ENCODE measurements at regions not wholly inside any gene's neighbourhood (a gene's known extent, or its start where the extent isn't known, plus 50 kb on each side); places are given as distances from the start of the nearest gene placed in this dataset.

DNA sequence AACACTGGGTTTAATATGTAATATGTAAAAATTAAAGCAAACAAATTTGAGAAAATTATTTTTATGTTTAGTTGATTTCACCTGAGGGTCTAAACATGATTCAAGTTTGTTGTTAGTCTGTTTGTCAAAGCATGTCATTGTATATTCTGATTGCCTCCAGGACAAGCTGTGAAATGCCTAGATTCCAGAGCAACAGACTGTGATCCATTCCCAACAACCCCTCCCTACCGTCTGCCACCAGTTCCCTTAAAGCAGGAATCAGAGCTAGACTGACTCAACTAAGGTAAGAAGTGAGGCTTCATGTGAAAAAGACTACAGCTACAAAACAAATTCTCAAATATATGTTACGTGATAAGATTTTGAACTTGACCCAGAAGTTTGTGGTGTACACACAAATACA lies 304.2 kb downstream of the RAB38 start:
- no peak for DNase-seq (ENCODE audit: low read depth)
- Histone ChIP-seq H3K9ac (ENCODE audit: low read length) (no peak overlapping the region), H3K4me1 (ENCODE audit: control insufficient read depth, insufficient read depth, low read length) (no peaks in the 10 kb centered on the region), H3K27me3 (replicated peaks; ENCODE audit: control insufficient read depth, insufficient read depth, low read length) (no peaks in the 10 kb centered on the region), H3K4me3 (ENCODE audit: low read length) (no peak overlapping the region), H3K36me3 (ENCODE audit: control insufficient read depth, insufficient read depth, low read length, severe bottlenecking) (no peaks in the 10 kb centered on the region), H3K9me3 (ENCODE audit: control insufficient read depth, low read length) (no peaks in the 10 kb centered on the region)

DNA sequence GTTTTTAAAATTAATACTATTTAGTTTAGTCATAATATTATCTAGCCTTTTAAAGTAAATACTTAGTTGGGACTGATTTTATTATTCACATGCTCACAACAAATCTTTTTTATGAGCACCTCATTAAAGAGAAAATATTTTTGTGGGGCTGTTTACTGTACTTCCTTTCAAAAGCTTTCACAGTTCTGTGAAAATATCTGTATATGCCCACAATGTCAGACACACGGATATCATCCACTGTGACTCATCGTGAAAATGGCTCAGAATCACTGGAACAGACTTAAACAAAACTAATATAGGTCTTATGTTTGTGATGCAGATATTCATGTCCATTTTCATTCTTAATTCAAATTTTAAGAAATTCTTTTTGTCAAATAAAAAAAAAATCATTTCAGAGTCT lies 305.2 kb downstream of the RAB38 start:
- peak; percentile 7 for DNase-seq (ENCODE audit: low read depth)
- H3K36me3 ChIP-seq (ENCODE audit: control insufficient read depth, insufficient read depth, low read length, severe bottlenecking), result no peaks in the 10 kb centered on the region
- H3K9ac ChIP-seq (ENCODE audit: low read length), result no peak overlapping the region
- H3K27me3 ChIP-seq (replicated peaks; ENCODE audit: control insufficient read depth, insufficient read depth, low read length), result no peaks in the 10 kb centered on the region
- H3K9me3 ChIP-seq (ENCODE audit: control insufficient read depth, low read length), result no peaks in the 10 kb centered on the region
- no peak overlapping the region for H3K4me3 ChIP-seq (ENCODE audit: low read length)
- no peaks in the 10 kb centered on the region for H3K4me1 ChIP-seq (ENCODE audit: control insufficient read depth, insufficient read depth, low read length)

DNA sequence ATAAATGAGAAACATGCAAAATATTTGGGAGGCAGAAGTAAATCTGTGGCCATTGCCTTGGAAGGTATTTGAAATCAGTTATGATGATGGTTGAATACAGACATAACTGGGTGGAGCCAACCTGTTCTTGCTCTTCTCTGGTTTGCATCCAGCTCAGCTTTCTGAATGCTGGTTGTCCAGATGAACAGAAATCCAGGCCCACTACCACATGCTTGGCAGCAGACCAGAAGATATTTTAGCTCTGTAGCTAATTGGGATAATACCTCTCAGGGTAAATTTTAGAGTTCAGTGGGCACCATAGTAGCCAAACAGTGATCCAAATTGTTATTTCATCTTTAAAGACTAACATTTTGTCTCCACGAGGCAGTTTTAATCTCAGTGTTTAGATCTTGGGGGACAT lies 308.3 kb downstream of the RAB38 start:
- H3K27me3 ChIP-seq (replicated peaks; ENCODE audit: control insufficient read depth, insufficient read depth, low read length), result no peaks in the 10 kb centered on the region
- no peaks in the 10 kb centered on the region for H3K4me1 ChIP-seq (ENCODE audit: control insufficient read depth, insufficient read depth, low read length)
- H3K4me3 ChIP-seq (ENCODE audit: low read length), result no peak overlapping the region
- H3K9me3 ChIP-seq (ENCODE audit: control insufficient read depth, low read length), result no peaks in the 10 kb centered on the region
- no peaks in the 10 kb centered on the region for H3K36me3 ChIP-seq (ENCODE audit: control insufficient read depth, insufficient read depth, low read length, severe bottlenecking)
- DNase-seq (ENCODE audit: low read depth), result no peak
- H3K9ac ChIP-seq (ENCODE audit: low read length), result no peak overlapping the region

DNA sequence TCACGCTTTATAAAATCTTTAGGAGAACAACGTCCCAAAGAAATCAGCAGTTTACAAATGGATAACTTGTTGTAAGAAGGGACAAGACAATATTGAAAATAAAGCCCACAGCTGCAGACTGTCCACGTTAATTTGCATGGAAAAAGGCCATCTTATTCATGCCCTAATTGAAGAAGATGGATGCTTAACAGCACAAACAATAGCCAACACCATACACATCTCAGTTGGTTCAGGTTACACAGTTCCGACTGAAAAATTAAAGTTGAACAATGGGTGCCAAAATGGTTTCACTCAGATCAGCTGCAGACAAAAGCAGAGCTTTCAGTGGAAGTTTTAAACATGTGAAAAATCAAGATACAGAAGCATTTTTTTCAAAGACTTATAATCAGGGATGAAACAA lies 314.2 kb downstream of the RAB38 start:
- no peak overlapping the region for H3K4me3 ChIP-seq (ENCODE audit: low read length)
- no peak for DNase-seq (ENCODE audit: low read depth)
- H3K9ac ChIP-seq (ENCODE audit: low read length), result no peak overlapping the region
- no peaks in the 10 kb centered on the region for H3K36me3 ChIP-seq (ENCODE audit: control insufficient read depth, insufficient read depth, low read length, severe bottlenecking)
- H3K27me3 ChIP-seq (replicated peaks; ENCODE audit: control insufficient read depth, insufficient read depth, low read length), result no peaks in the 10 kb centered on the region
- H3K9me3 ChIP-seq (ENCODE audit: control insufficient read depth, low read length), result no peaks in the 10 kb centered on the region
- no peaks in the 10 kb centered on the region for H3K4me1 ChIP-seq (ENCODE audit: control insufficient read depth, insufficient read depth, low read length)

DNA sequence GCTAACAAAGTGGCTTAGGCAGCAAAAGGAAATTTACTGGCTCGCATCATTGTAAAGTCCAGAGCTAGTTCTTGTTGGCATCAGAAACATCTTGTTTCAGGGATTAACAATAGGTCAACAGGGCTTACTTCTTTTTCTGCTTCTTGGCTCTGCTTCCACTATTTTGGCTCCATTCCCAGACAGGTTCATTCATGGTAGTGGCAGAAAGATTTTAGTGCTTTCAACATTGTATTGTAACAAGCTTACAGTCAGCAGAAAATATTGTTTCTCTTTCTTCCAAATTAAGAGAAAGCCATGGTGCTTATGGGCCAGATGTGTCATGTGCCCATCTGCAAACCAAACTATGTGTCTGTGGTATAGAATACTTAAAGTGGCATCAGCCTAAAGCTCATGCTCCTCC lies 315.6 kb downstream of the RAB38 start:
- Histone ChIP-seq H3K4me1 (ENCODE audit: control insufficient read depth, insufficient read depth, low read length) (no peaks in the 10 kb centered on the region), H3K9ac (ENCODE audit: low read length) (no peak overlapping the region), H3K36me3 (ENCODE audit: control insufficient read depth, insufficient read depth, low read length, severe bottlenecking) (no peaks in the 10 kb centered on the region), H3K9me3 (ENCODE audit: control insufficient read depth, low read length) (no peaks in the 10 kb centered on the region), H3K4me3 (ENCODE audit: low read length) (no peak overlapping the region), H3K27me3 (replicated peaks; ENCODE audit: control insufficient read depth, insufficient read depth, low read length) (no peaks in the 10 kb centered on the region)
- peak; percentile 48 for DNase-seq (ENCODE audit: low read depth)

DNA sequence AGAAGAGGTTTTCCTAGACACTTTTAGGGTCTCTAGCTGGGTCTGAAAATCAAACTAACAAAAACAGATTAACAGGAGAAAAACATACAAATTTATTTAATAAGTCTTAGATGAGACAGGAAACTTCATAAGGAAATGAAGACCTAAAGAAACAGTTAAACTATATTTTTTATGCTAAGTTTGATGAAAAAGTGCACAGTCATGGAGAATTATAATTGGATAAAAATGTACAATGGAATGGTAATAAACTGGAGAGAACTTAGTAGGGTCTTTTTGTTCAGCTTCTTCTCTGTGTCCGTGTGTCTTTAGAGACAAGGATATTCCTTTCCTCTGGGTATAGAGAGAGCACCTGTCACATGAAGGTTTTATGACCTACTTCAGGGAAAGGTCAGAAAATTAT lies 323.4 kb downstream of the RAB38 start:
- no peak overlapping the region for H3K9ac ChIP-seq (ENCODE audit: low read length)
- no peak for DNase-seq (ENCODE audit: low read depth)
- H3K9me3 ChIP-seq (ENCODE audit: control insufficient read depth, low read length), result no peaks in the 10 kb centered on the region
- H3K4me3 ChIP-seq (ENCODE audit: low read length), result no peak overlapping the region
- no peaks in the 10 kb centered on the region for H3K27me3 ChIP-seq (replicated peaks; ENCODE audit: control insufficient read depth, insufficient read depth, low read length)
- peaks cover 6% of the 10 kb centered on the region for H3K4me1 ChIP-seq (ENCODE audit: control insufficient read depth, insufficient read depth, low read length)
- no peaks in the 10 kb centered on the region for H3K36me3 ChIP-seq (ENCODE audit: control insufficient read depth, insufficient read depth, low read length, severe bottlenecking)

DNA sequence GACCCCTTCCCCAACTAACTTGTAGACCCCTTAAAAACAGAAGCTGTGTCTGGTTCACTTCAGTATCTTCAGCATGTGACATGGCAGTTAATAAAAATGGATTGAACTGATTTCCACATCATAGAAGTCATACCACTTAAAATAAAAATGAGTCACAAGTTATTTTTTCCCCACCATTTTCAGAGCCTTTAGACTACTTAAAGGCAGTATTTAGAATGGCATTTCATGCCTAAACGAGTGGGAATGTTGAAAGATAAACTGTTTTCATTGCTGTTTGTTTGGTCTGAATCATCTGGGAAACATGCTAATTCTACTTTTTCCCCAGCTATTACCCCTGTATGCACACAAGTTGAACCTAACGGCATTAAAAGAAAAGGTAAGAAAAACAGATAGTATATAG lies 324.0 kb downstream of the RAB38 start:
- Histone ChIP-seq H3K4me1 (ENCODE audit: control insufficient read depth, insufficient read depth, low read length) (peaks cover 6% of the 10 kb centered on the region), H3K27me3 (replicated peaks; ENCODE audit: control insufficient read depth, insufficient read depth, low read length) (no peaks in the 10 kb centered on the region), H3K9ac (ENCODE audit: low read length) (no peak overlapping the region), H3K4me3 (ENCODE audit: low read length) (no peak overlapping the region), H3K9me3 (ENCODE audit: control insufficient read depth, low read length) (no peaks in the 10 kb centered on the region), H3K36me3 (ENCODE audit: control insufficient read depth, insufficient read depth, low read length, severe bottlenecking) (no peaks in the 10 kb centered on the region)
- peak; percentile 72 for DNase-seq (ENCODE audit: low read depth)

DNA sequence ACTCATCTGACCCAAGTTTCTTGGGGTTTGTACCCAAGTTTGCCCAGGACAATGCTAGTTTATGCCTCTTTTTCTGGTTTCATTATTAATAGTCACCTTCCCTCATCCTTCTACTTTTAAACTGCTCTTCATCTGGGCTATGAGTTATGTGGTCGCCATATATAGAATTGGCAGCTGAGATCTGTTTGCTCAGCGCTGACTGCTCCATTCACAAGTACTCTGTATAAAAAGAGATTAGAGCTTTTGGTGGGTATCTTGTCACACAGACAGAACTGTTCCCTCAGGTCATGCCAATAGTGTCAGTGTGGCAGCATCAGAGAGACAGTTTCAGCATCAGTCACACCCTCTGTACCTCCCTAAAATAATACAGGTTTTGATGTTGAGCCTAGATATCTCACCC lies 326.0 kb downstream of the RAB38 start:
- no peak for DNase-seq (ENCODE audit: low read depth)
- H3K36me3 ChIP-seq (ENCODE audit: control insufficient read depth, insufficient read depth, low read length, severe bottlenecking), result no peaks in the 10 kb centered on the region
- no peak overlapping the region for H3K4me3 ChIP-seq (ENCODE audit: low read length)
- H3K9ac ChIP-seq (ENCODE audit: low read length), result no peak overlapping the region
- H3K4me1 ChIP-seq (ENCODE audit: control insufficient read depth, insufficient read depth, low read length), result peaks cover 6% of the 10 kb centered on the region
- no peaks in the 10 kb centered on the region for H3K9me3 ChIP-seq (ENCODE audit: control insufficient read depth, low read length)
- H3K27me3 ChIP-seq (replicated peaks; ENCODE audit: control insufficient read depth, insufficient read depth, low read length), result no peaks in the 10 kb centered on the region

DNA sequence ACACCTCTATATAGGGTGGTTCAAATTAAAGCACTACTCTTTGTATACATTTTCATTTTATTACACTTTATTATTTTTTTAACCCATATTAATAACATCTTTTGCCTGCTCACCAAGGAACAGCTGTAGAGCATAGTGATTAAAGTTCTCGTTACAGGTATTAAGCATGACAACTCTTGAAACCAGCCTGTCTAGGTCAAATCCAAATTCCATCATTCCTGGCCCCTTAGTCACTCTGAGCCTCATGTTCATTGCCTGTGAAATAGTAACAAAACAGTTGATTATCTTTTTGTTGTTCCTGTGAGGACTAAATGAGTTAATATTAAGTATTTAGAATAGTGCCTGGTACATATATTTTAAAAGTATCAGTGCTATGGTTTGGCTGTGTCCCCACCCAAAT lies 334.5 kb downstream of the RAB38 start:
- no peaks in the 10 kb centered on the region for H3K27me3 ChIP-seq (replicated peaks; ENCODE audit: control insufficient read depth, insufficient read depth, low read length)
- no peaks in the 10 kb centered on the region for H3K9me3 ChIP-seq (ENCODE audit: control insufficient read depth, low read length)
- H3K9ac ChIP-seq (ENCODE audit: low read length), result no peak overlapping the region
- no peak overlapping the region for H3K4me3 ChIP-seq (ENCODE audit: low read length)
- no peaks in the 10 kb centered on the region for H3K36me3 ChIP-seq (ENCODE audit: control insufficient read depth, insufficient read depth, low read length, severe bottlenecking)
- DNase-seq (ENCODE audit: low read depth), result no peak
- H3K4me1 ChIP-seq (ENCODE audit: control insufficient read depth, insufficient read depth, low read length), result no peaks in the 10 kb centered on the region

DNA sequence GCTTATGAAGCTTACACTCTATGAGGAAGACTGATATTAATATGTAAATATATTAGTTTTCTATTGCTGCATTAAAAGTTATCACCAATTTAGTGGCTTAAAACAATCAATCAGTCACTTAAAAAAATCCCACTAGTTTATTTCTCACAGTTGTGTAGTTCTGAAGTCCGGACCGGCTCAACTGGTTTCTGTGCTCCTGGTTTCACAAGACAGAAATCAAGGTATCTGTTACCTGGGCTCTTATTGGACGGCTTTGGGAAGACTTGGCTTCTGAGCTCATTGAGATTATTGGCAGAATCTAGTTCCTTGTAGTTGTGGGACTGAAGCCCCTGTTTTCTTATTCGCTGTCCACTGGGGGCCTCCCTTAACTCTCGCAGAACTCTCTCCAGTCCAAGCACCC lies 343.0 kb downstream of the RAB38 start:
- Histone ChIP-seq H3K4me1 (ENCODE audit: control insufficient read depth, insufficient read depth, low read length) (no peaks in the 10 kb centered on the region), H3K36me3 (ENCODE audit: control insufficient read depth, insufficient read depth, low read length, severe bottlenecking) (no peaks in the 10 kb centered on the region), H3K9me3 (ENCODE audit: control insufficient read depth, low read length) (peaks cover 15% of the 10 kb centered on the region), H3K27me3 (replicated peaks; ENCODE audit: control insufficient read depth, insufficient read depth, low read length) (no peaks in the 10 kb centered on the region), H3K9ac (ENCODE audit: low read length) (no peak overlapping the region), H3K4me3 (ENCODE audit: low read length) (no peak overlapping the region)
- DNase-seq (ENCODE audit: low read depth), result no peak

DNA sequence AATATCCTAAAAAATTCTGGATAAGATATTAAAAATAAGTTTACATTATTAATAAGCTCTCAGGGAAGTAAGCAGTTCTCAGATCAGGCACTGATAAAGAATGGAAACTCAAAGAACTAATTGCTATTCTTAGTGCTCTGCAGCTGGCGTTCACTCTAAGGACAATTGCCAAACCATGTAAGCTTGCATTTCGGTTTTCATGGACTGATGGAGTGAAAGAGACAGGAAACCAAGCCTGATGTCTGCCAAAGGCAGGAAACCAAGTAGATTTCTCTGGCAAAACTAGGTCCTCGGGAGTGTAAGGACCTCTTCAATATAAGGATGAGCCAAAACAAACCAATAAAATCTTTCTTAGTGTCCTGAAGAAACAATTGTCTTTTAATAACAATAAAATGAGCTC lies 355.2 kb downstream of the RAB38 start:
- H3K4me1 ChIP-seq (ENCODE audit: control insufficient read depth, insufficient read depth, low read length), result no peaks in the 10 kb centered on the region
- H3K9me3 ChIP-seq (ENCODE audit: control insufficient read depth, low read length), result no peaks in the 10 kb centered on the region
- no peak overlapping the region for H3K9ac ChIP-seq (ENCODE audit: low read length)
- H3K36me3 ChIP-seq (ENCODE audit: control insufficient read depth, insufficient read depth, low read length, severe bottlenecking), result no peaks in the 10 kb centered on the region
- no peaks in the 10 kb centered on the region for H3K27me3 ChIP-seq (replicated peaks; ENCODE audit: control insufficient read depth, insufficient read depth, low read length)
- H3K4me3 ChIP-seq (ENCODE audit: low read length), result no peak overlapping the region
- no peak for DNase-seq (ENCODE audit: low read depth)

DNA sequence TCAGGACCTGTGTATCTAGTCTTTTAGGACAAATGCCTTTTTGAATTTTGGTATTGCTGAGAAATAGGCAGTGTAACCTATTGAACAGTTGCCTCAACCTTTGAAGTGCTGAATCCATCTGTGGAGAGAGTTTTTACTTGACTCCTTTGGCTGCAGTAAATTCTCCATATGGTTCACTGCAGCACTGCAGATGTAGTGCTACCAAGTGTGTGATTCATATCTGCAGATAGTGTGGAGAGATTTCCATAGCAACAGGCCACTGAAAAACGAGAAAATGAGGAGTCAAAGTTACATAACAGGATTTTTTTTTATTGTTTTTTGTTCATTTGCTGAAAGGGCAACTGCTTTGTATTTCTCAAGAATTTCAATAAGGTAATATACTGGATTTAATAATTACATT lies 356.1 kb downstream of the RAB38 start:
- H3K9me3 ChIP-seq (ENCODE audit: control insufficient read depth, low read length), result no peaks in the 10 kb centered on the region
- no peak overlapping the region for H3K9ac ChIP-seq (ENCODE audit: low read length)
- no peak for DNase-seq (ENCODE audit: low read depth)
- no peaks in the 10 kb centered on the region for H3K27me3 ChIP-seq (replicated peaks; ENCODE audit: control insufficient read depth, insufficient read depth, low read length)
- no peaks in the 10 kb centered on the region for H3K36me3 ChIP-seq (ENCODE audit: control insufficient read depth, insufficient read depth, low read length, severe bottlenecking)
- H3K4me3 ChIP-seq (ENCODE audit: low read length), result no peak overlapping the region
- no peaks in the 10 kb centered on the region for H3K4me1 ChIP-seq (ENCODE audit: control insufficient read depth, insufficient read depth, low read length)

Measured in adipocyte (in vitro differentiated cells).